RWPE2 (cell line): ENCODE measurements at regions not wholly inside any gene's neighbourhood (a gene's known extent, or its start where the extent isn't known, plus 50 kb on each side); places are given as distances from the start of the nearest gene placed in this dataset.

Source experiments
- ATAC-seq: fragments of 200-7000 bp; cut with Tn5 transposase; 3 replicates; pipeline ENCODE4 v1.9.1; 2021; ENCODE audit warnings: low read depth
- DNase-seq: peaks from one replicate; pipeline ENCODE4 v3.0.0-alpha.2; 2020; ENCODE audit warnings: low spot score
- H3K27ac ChIP-seq: fragments of 450-650 bp; 2 replicates; pipeline ENCODE4 v1.5.1; 2017; ENCODE audit warnings: mild to moderate bottlenecking; ENCODE audit not compliant: poor library complexity, severe bottlenecking
- H3K27me3 ChIP-seq: fragments of 250-450 bp; sonication (Bioruptor Pico); 2 replicates; pipeline ENCODE4 v1.5.1; 2021; ENCODE audit warnings: mild to moderate bottlenecking, moderate library complexity; ENCODE audit not compliant: insufficient read depth, poor library complexity, severe bottlenecking
- H3K36me3 ChIP-seq: fragments of 250-450 bp; sonication (Bioruptor Pico); 2 replicates; pipeline ENCODE4 v1.5.1; 2020; ENCODE audit warnings: low read depth, mild to moderate bottlenecking, moderate library complexity
- H3K4me1 ChIP-seq: fragments of 250-450 bp; sonication (Bioruptor Pico); 2 replicates; pipeline ENCODE4 v1.5.1; 2021; ENCODE audit warnings: mild to moderate bottlenecking, moderate library complexity; ENCODE audit not compliant: insufficient read depth, poor library complexity, severe bottlenecking
- H3K4me3 ChIP-seq: fragments of 250-450 bp; sonication (Bioruptor Pico); 2 replicates; pipeline ENCODE4 v1.5.1; 2021; ENCODE audit warnings: mild to moderate bottlenecking, moderate library complexity; ENCODE audit not compliant: severe bottlenecking
- H3K9me3 ChIP-seq: fragments of 250-450 bp; sonication (Bioruptor Pico); 2 replicates; pipeline ENCODE4 v1.5.1; 2021; ENCODE audit warnings: mild to moderate bottlenecking, moderate library complexity; ENCODE audit not compliant: severe bottlenecking
- CTCF ChIP-seq: fragments of 450-650 bp; IDR thresholded peaks from one replicate; pipeline ENCODE4 v1.5.1; 2017; ENCODE audit warnings: mild to moderate bottlenecking, moderate library complexity; ENCODE audit not compliant: poor library complexity, severe bottlenecking

DNA sequence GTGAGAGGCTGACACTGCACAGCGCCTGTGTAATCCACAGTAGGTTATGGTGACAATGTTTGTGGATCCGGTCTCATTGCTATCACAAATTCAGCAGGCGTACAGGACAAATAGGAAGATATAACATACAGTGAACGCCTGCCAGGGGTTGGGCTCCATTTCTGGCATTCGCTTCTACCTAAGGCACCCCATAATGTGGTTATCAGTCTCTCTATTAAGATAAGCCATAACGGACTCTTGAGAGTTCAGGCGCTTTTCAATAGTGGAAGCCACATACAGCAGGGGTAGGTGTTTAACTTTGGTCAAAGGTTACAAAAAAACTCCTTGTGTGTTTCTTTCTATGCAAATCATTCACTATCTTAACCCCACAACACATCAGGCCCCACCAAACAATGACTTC lies 72.8 kb downstream of the SIPA1L2 start:
- H3K27me3 ChIP-seq = no peaks in the 10 kb centered on the region
- no peaks in the 10 kb centered on the region for H3K9me3 ChIP-seq
- no peak for TF ChIP-seq CTCF
- ATAC-seq (no peak), DNase-seq (no peak)
- H3K36me3 ChIP-seq = no peaks in the 10 kb centered on the region
- H3K4me3 ChIP-seq = no peak overlapping the region
- H3K4me1 ChIP-seq = no peaks in the 10 kb centered on the region
- H3K27ac ChIP-seq = no peak overlapping the region

GRCh38 chr1:232556351-232556750 lies 73.6 kb downstream of the SIPA1L2 start:
- ATAC-seq (no peak), DNase-seq (no peak)
- Histone ChIP-seq H3K4me3 (no peak overlapping the region), H3K27me3 (no peaks in the 10 kb centered on the region), H3K4me1 (no peaks in the 10 kb centered on the region), H3K36me3 (no peaks in the 10 kb centered on the region), H3K27ac (no peak overlapping the region), H3K9me3 (no peaks in the 10 kb centered on the region)
- TF ChIP-seq CTCF = no peak

DNA sequence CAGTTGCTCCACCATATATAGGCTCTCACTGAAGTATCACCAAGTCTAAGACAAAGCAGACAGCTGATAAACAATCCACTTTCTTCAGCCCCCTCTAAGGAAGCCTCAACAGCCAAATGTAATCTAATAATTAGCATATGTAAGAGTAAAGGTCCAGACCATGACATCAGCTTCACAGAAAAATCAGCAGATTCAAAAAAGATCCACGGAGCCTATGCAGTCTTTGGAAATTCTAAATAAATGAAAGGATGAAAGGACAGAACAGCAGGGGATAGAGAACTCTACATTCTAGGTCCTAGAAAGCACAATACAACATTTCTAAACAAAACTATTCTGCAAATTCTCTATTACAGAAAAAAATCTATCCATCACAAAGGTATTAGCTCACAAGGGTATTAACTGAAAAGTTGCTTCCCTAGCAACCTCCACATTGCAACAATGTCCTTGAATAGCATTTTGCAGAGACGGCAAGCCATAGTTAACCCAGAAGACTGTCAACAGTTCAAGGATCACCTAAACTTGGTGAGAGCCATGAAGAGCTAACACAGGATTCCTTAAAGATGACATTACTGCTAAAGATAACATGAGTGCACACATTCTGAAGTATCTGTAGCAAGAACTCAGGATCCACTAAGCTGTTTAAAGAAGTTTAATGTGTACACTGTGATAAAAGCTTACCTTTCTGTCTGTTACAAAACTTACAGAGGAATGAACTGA lies 74.3 kb downstream of the SIPA1L2 start:
- no peak for DNase-seq
- H3K27ac ChIP-seq = no peak overlapping the region
- ATAC-seq = no peak
- H3K4me1 ChIP-seq = no peaks in the 10 kb centered on the region
- no peak for TF ChIP-seq CTCF
- no peaks in the 10 kb centered on the region for H3K9me3 ChIP-seq
- no peaks in the 10 kb centered on the region for H3K36me3 ChIP-seq
- H3K27me3 ChIP-seq = no peaks in the 10 kb centered on the region
- H3K4me3 ChIP-seq = no peak overlapping the region

- Histone ChIP-seq H3K27ac (no peak overlapping the region), H3K4me1 (no peaks in the 10 kb centered on the region)
Measured at GRCh38 chr1:232554409-232554808, 75.5 kb downstream of the SIPA1L2 start.

More at GRCh38 chr1:232554409-232554808, 75.5 kb downstream of the SIPA1L2 start:
- DNase-seq (no peak), ATAC-seq (no peak)
- Histone ChIP-seq H3K4me3 (no peak overlapping the region), H3K27me3 (no peaks in the 10 kb centered on the region), H3K36me3 (no peaks in the 10 kb centered on the region), H3K9me3 (no peaks in the 10 kb centered on the region)
- TF ChIP-seq CTCF = no peak
